Upper lobe of left lung (tissue), 6 donors: ENCODE measurements at regions not wholly inside any gene's neighbourhood (a gene's known extent, or its start where the extent isn't known, plus 50 kb on each side); places are given as distances from the start of the nearest gene placed in this dataset.

Experiments
- ATAC-seq, 2 donors: fragments of 200-7000 bp; cut with Tn5 transposase; one replicate each; pipeline ENCODE4 v1.9.1; 2022; ENCODE audit warnings: mild to moderate bottlenecking in 2 of 2, moderate library complexity in 2 of 2; ENCODE audit not compliant: low FRiP score in 2 of 2
- DNase-seq, 2 donors: peaks; one replicate each; pipeline ENCODE4 v3.0.0-alpha.2; 2019 to 2020
- H3K27ac ChIP-seq, 4 donors: fragments of 200-600 bp; sonication (generic); one replicate each; pipeline ENCODE4 v1.5.1; 2016 to 2019
- H3K27me3 ChIP-seq, 4 donors: fragments of 200-600 bp; sonication (generic); one replicate each; pipeline ENCODE4 v1.5.1; 2017 to 2019
- H3K36me3 ChIP-seq, 4 donors: fragments of 200-600 bp; sonication (generic); one replicate each; pipeline ENCODE4 v1.5.1; 2016 to 2019
- H3K4me1 ChIP-seq, 4 donors: fragments of 200-600 bp; sonication (generic); one replicate each; pipeline ENCODE4 v1.5.1; 2018 to 2019
- H3K4me3 ChIP-seq, 4 donors: fragments of 200-600 bp; sonication (generic); one replicate each; pipeline ENCODE4 v1.5.1; 2017 to 2019; ENCODE audit warnings: mild to moderate bottlenecking in 2 of 4, moderate library complexity in 1 of 4
- H3K9me3 ChIP-seq, 4 donors: fragments of 200-600 bp; sonication (generic); one replicate each; pipeline ENCODE4 v1.5.1; 2018 to 2019
- EP300 ChIP-seq, 4 donors: sonication (generic); formaldehyde crosslinking; IDR thresholded peaks; one replicate each; pipeline ENCODE4 v1.5.1; 2017; ENCODE audit warnings: antibody characterized with exemption in 4 of 4, control low read depth in 2 of 4
- POLR2A ChIP-seq, 4 donors: fragments of 450-650 bp; IDR thresholded peaks; one replicate each; pipeline ENCODE4 v1.5.1; 2016 to 2017; ENCODE audit warnings: antibody characterized with exemption in 4 of 4, mild to moderate bottlenecking in 2 of 4
- POLR2AphosphoS5 ChIP-seq, 2 donors: sonication (generic); formaldehyde crosslinking; IDR thresholded peaks; one replicate each; pipeline ENCODE4 v1.5.1; 2017; ENCODE audit warnings: antibody characterized with exemption in 2 of 2
- WGBS, 2 donors: methylation state at CpG; one replicate each; pipeline ENCODE4 v1.1.5; 2017 to 2018; 5-methylcytosine and 5-hydroxymethylcytosine counted together
- TF ChIP-seq, protein P1 (sequence below), 6 experiments: fragments of 450-650 bp in 4 of 6; fragments of 200-600 bp in 2 of 6; sonication (generic) in 2 of 6; IDR thresholded peaks; one replicate each; pipeline ENCODE4 v1.5.1; 2016 to 2019; ENCODE audit warnings: antibody characterized with exemption in 6 of 6
- donor health status: DM: no; HTN: no; CAD: no; lungs with moderate emphysema.
- donor health status: DM: no; HTN: yes; CAD: no; lungs with severe emphysema.

- WGBS, 2 donors = 48 to 67% methylated on average over 2 of the region's 2 CpGs
- Histone ChIP-seq H3K27me3 (no peaks in the 10 kb centered on the region), H3K4me1 (peaks cover 0 to 8% (median 0%) of the 10 kb centered on the region in 4 donors), H3K27ac (no peak overlapping the region), H3K36me3 (no peaks in the 10 kb centered on the region), H3K4me3 (no peak overlapping the region), H3K9me3 (no peaks in the 10 kb centered on the region)
- TF ChIP-seq POLR2A (IDR thresholded peaks at IDR 0.05) (no peak), POLR2AphosphoS5 (IDR thresholded peaks at IDR 0.05) (no peak), EP300 (IDR thresholded peaks at IDR 0.05) (no peak)
- TF ChIP-seq, protein P1, sequence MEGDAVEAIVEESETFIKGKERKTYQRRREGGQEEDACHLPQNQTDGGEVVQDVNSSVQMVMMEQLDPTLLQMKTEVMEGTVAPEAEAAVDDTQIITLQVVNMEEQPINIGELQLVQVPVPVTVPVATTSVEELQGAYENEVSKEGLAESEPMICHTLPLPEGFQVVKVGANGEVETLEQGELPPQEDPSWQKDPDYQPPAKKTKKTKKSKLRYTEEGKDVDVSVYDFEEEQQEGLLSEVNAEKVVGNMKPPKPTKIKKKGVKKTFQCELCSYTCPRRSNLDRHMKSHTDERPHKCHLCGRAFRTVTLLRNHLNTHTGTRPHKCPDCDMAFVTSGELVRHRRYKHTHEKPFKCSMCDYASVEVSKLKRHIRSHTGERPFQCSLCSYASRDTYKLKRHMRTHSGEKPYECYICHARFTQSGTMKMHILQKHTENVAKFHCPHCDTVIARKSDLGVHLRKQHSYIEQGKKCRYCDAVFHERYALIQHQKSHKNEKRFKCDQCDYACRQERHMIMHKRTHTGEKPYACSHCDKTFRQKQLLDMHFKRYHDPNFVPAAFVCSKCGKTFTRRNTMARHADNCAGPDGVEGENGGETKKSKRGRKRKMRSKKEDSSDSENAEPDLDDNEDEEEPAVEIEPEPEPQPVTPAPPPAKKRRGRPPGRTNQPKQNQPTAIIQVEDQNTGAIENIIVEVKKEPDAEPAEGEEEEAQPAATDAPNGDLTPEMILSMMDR (IDR thresholded peaks at IDR 0.05) = no peak
- no peak for DNase-seq
- peak in 1 of 2 donors; percentile 19 for ATAC-seq
Measured at GRCh38 chr2:12262681-12263436, 453.9 kb upstream of the TRIB2 start.

GRCh38 chr2:12263730-12264129, 453.0 kb upstream of the TRIB2 start:
- Histone ChIP-seq H3K4me1 (peaks cover 0 to 8% (median 0%) of the 10 kb centered on the region in 4 donors), H3K36me3 (no peaks in the 10 kb centered on the region), H3K4me3 (no peak overlapping the region), H3K9me3 (no peaks in the 10 kb centered on the region), H3K27me3 (no peaks in the 10 kb centered on the region), H3K27ac (no peak overlapping the region)
- no peak for TF ChIP-seq POLR2A (IDR thresholded peaks at IDR 0.05)
- TF ChIP-seq, protein P1 (IDR thresholded peaks at IDR 0.05) = no peak
- TF ChIP-seq EP300 (IDR thresholded peaks at IDR 0.05) = no peak
- TF ChIP-seq POLR2AphosphoS5 (IDR thresholded peaks at IDR 0.05) = no peak
- DNase-seq (no peak), ATAC-seq (no peak)

GRCh38 chr2:12264146-12264545, 452.6 kb upstream of the TRIB2 start:
- H3K4me3 ChIP-seq = no peak overlapping the region
- no peaks in the 10 kb centered on the region for H3K36me3 ChIP-seq
- no peaks in the 10 kb centered on the region for H3K27me3 ChIP-seq
- no peaks in the 10 kb centered on the region for H3K9me3 ChIP-seq
- WGBS, 2 donors = 73 to 83% methylated on average over 1 of the region's 1 CpG
- H3K4me1 ChIP-seq = peaks cover 0 to 8% (median 0%) of the 10 kb centered on the region in 4 donors
- DNase-seq (no peak), ATAC-seq (no peak)
- TF ChIP-seq POLR2A (IDR thresholded peaks at IDR 0.05) (no peak), EP300 (IDR thresholded peaks at IDR 0.05) (no peak)
- H3K27ac ChIP-seq = no peak overlapping the region

- WGBS, 2 donors = 84% methylated on average over 1 of the region's 1 CpG
Measured at GRCh38 chr2:12265646-12266045, 451.1 kb upstream of the TRIB2 start.

DNA sequence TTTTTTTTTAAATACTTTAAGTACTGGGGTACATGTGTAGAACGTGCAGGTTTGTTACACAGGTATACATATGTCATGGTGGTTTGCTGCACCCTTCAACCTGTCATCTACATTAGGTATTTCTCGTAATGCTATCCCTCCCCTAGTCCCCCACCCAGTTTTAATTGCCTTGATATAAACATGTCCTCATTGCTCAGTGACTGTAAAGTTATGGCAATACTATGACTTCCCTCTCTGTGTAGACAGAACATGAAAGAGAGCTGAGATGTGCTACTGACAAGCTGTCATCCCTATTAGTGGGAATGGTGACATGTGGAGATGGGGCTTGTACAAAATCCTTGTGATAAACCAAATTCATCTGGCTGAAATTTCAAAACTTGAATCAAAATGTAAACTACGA, 449.7 kb upstream of the TRIB2 start:
- Histone ChIP-seq H3K36me3 (no peaks in the 10 kb centered on the region), H3K27me3 (no peaks in the 10 kb centered on the region), H3K9me3 (no peaks in the 10 kb centered on the region), H3K4me3 (no peak overlapping the region), H3K27ac (no peak overlapping the region), H3K4me1 (peaks cover 0 to 8% (median 0%) of the 10 kb centered on the region in 4 donors)
- no peak for ATAC-seq
- TF ChIP-seq POLR2AphosphoS5 (IDR thresholded peaks at IDR 0.05) = no peak
- no peak for TF ChIP-seq POLR2A (IDR thresholded peaks at IDR 0.05)
- TF ChIP-seq, protein P1 (IDR thresholded peaks at IDR 0.05) = no peak
- no peak for TF ChIP-seq EP300 (IDR thresholded peaks at IDR 0.05)
- no peak for DNase-seq
- 87 to 89% methylated on average over 3 of the region's 3 CpGs for WGBS, 2 donors

More at GRCh38 chr2:12265646-12266045, 451.1 kb upstream of the TRIB2 start:
- Histone ChIP-seq H3K9me3 (no peaks in the 10 kb centered on the region), H3K4me3 (no peak overlapping the region), H3K4me1 (peaks cover 0 to 8% (median 0%) of the 10 kb centered on the region in 4 donors), H3K27me3 (no peaks in the 10 kb centered on the region), H3K36me3 (no peaks in the 10 kb centered on the region), H3K27ac (no peak overlapping the region)
- DNase-seq = no peak
- TF ChIP-seq EP300 (IDR thresholded peaks at IDR 0.05) (no peak), POLR2A (IDR thresholded peaks at IDR 0.05) (no peak), POLR2AphosphoS5 (IDR thresholded peaks at IDR 0.05) (no peak)
- TF ChIP-seq, protein P1 (IDR thresholded peaks at IDR 0.05) = no peak
- no peak for ATAC-seq
